CD4-positive, alpha-beta T cell treated with Interleukin-12 subunit alpha and Interleukin-12 subunit beta, for 1 hour (primary cell): ENCODE measurements at regions not wholly inside any gene's neighbourhood (a gene's known extent, or its start where the extent isn't known, plus 50 kb on each side); places are given as distances from the start of the nearest gene placed in this dataset.

ENCODE experiments used
- DNase-seq: peaks from one replicate; pipeline ENCODE4 v3.0.0-alpha.2; 2020

DNA sequence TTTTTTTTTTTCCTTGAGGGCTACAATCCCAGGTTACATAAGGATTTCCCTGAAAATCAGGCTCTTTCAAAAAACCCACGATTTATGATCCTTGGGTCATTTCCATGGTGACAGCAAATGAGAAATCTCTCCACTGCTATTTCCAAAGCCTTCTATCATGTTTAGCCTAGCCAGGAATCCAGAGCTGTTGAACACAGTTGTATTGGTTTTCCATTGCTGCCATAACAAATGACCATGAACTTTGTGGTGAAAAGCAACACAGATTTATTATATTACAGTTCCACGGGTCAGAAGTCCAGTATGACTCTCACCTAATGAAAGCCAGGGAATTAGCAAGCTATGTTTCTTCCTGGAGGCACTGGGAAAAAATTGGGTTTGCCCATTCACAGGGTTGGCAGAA lies 106.6 kb downstream of the MAF start:
- no peak for DNase-seq

DNA sequence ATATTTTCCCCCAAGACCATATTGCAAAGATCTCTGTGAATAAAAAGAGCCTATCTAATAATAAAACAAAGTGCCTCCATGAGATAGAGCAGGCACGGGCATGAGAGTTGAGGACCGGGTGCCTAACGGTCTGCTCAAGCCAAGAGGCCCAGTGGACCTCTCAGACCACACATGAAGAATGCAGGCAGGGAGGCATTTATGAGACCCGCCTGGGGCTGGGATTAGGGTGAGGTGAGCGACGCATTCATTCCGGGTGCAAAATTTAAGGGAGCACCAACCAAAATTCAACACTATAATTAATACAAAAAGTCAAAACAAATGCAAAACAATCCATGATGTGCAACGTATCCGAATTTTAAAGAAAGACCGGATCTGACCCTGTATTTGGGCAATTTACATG lies 108.5 kb downstream of the MAF start:
- no peak for DNase-seq

DNA sequence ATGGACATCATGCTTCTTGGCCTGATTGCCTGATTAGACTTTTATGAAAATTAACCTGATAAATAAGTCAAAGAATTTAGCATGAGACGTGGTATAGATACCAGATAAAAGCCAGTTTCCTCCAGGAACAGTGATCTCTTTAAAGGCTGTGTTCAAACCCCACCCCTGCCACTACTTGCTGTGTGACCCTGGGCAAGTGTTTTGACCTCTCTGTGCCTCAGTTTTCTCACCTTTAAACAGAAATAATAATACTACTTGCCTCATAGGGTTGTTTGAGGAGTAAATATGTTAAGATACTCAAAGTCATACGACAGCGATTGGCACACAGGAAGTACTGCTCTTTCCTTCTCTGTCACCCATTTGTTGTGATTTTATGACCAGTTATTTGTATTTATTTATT lies 115.5 kb downstream of the MAF start:
- DNase-seq, result no peak

DNA sequence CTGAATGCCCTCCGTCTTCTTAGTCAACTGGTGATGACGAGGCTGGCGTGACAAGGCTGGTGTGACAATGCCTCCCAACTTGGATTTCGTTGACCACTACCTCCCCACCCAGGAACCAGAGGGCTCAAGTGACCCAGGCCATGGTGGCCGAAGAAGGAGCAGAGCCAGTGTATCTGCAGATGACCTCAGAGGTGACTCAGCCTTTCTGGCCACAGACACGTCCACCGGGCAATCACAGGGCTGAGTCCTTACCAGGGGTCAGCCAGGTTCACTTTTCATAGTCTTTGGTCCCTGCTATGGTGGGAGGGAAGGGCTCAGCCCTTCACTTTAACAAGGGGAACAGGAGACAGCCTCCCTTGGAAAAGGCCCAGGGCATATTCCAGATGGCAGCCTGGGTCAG lies 116.3 kb downstream of the MAF start:
- no peak for DNase-seq

DNA sequence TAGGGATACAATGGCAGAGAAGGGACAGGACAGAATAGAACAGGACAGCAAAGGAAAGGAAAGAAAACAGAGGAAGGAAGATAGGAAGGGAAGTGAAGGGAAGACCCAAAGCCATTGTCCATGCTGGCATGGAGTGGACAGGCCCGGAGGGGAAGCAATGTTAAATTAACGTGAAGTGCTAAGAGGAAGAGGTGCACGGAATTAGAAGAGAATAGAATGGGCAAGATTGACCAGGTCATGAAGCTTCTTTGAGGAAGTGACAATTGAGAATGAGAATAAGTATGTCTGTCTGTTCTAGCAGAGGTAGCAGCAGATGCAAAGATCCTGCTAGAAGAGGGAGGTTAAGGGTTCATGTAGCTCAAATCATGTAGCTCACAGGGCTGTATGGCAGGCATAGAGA lies 117.2 kb downstream of the MAF start:
- DNase-seq, result no peak

DNA sequence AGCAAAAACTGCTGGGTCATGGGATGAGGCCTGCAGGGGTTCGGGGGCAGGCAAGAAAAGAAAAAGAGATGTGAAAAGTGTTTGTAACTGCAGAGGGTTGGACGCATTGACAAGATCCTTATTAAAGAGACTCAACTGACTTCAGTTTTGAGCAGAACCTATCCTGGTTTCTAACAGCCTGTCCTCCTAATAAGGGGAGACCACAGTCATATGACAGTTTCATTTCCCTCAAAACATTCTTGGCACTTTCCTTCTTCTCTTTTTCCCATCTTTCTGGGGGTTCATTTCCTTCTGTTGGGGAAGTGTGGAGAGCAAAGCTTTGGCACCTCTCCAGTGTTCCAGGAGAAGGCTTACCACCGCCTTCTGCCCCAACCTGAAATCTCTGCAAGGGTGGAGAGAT lies 118.5 kb downstream of the MAF start:
- no peak for DNase-seq

DNA sequence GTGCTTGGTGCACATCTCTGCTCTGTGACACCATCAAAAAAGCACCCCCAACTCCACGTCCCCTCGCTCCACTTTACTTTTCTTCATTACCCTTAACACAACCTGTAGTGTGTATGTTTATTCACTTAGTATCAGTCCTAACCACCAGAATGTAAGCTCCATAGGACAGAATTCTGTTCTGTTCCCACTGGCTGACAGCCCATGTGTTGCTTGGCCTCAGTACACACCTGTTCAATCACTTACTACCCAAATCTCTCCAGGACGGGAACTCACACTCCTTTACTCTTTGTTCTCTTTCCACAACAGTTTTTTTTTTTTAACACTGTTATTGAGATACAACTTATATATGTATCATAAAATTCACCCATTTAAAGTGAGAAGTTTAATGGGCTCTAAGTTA lies 119.6 kb downstream of the MAF start:
- DNase-seq, result no peak

DNA sequence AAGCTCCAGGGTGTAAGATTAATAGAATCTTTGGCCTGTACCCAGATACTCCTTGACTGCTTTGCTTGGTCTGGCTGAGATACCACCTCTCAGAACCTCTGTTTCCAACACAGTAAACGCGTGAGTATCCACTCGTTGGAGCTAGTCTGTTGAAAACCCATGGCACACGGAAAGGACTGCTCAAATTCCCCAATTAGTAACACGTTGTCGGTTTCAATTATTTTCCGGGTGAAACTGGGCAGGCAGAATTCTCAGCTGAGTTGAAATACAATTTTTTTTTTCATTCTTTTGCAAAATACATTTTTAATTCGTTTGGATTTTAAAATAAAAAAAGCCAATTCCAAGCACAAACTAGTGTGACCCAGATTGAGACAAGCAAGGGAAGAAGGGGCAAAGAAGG lies 120.5 kb downstream of the MAF start:
- DNase-seq, result no peak

DNA sequence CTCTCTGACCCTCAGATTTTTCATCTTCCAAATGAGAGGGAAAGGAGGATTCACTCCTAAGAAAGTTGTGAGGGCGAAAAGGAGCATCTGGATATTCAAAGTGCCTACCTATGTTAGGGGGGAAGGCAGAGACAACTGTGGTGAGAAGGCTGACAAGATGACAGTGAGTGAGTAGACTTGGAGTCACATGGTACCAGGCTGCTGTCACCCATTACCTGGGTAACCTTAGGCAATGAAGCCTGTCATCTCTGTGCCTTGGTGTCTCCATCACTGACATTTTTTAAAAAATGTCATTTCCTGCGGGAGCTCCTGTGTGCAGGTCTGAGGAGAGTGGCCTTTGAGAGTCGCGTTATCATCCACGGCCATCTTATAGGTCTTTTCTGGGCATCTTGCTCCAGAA lies 124.0 kb downstream of the MAF start:
- DNase-seq, result no peak

DNA sequence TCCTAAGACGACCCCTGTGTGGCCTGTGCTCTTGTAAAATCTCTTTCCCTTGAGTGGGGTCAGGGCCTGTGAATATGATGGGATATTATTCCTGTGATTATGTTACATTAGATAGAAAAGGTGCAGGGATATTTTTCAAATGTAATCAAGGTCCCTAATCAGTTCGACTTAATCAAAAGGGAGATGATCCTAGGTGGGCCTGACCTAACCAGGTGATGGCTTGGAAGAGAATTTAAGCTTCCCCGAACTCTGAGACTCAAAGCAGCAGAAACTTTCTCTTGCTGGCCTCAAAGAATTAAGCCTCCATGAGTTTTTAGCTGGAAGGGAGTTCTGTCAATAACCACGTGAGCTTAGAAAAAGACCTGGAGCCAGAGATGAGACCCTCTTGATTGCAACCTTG lies 124.7 kb downstream of the MAF start:
- no peak for DNase-seq

DNA sequence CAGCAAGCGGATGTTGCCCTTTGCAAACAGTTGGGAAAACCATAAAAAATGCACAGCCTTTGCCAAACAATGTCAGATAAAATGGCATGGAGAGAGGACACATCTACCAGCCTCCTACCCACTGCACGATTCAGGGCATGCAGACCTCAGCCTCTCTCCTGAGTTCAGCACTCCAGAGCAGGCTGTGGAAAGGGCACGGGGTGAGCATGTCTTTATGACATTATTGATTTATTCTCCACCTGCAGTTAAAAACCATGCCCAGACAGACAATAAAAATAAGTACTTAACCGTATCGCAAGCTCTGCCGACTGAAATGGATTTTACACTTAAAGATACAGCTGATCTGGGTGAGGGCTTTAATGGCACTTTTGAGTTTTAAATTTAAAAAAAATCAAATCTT lies 127.1 kb downstream of the MAF start:
- no peak for DNase-seq

DNA sequence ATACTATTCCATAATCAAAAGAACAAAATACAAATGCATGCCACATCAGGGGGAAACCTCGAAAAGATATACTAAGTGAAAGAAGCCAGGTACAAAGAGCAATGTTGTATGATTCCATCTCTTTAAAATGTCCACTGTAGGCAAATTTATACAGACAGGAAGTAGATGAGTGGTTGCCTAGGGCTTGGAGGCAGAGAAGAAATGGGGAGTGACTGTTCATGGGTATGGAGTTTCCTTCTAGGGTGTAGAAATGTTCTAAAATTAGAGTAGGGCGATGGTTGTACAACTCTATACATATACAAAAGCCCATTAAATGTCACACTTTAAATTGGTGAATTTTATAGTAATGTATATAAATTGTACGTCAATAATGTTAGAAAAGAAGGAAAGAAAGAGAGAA lies 128.1 kb downstream of the MAF start:
- DNase-seq, result no peak

DNA sequence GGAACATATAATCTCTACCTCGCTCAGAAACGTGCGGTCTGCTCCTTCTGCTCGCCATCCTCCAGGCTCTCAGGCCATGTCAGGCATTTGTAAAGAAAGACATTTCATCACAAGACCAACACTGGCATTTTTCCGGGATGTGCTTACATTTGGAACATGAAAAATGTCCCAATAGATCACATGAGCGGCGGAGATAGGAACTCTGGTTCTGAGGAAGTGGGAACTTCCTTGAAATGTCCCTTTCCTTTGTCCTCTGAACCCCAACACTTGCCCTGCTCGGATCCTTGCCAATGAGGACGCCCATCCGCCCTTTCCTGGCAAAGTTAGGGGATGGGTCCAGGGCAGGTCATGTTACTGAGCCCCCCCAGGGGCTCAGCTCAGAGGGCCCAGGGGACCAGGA lies 130.5 kb downstream of the MAF start:
- no peak for DNase-seq

DNA sequence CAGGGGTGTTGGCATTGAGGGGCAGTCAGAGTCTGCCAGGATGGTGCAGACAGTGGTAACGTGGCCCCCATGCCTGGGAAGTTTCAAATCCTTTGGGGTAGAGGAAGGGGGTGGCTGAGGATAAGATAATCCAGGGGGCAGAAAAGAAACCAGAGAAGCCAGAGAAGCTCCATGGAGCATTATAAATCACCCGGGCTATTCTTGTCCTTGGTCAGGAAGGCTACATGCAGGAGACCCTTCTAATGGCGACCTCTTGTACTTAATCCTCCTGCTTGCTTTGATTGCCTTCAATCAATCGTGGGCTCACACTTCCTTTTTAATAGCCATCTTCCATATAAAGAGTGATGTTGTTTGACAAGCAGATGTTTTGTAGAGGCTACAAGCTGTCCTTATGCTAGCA lies 131.9 kb downstream of the MAF start:
- no peak for DNase-seq

DNA sequence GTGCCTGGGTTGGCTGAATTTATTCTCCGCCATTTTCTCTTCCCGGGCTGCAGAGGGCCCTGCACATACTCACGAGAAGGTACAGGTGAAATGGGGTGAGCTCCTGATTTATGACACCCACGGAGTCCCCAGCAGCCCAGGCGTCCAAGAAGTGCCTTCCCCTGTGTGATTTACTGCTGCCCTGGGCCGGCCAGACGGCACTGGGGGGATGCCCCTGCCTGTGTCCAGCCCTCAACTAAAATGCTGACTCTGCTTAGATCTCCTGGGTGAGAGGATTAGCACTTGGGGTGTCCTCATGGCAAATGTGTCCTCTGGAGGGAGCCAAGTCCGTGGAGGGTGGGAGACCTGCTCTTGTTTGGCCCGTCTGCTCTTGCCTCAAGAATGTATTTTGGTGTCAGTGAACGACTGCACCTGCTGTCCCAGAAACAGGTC lies 132.4 kb downstream of the MAF start:
- no peak for DNase-seq

DNA sequence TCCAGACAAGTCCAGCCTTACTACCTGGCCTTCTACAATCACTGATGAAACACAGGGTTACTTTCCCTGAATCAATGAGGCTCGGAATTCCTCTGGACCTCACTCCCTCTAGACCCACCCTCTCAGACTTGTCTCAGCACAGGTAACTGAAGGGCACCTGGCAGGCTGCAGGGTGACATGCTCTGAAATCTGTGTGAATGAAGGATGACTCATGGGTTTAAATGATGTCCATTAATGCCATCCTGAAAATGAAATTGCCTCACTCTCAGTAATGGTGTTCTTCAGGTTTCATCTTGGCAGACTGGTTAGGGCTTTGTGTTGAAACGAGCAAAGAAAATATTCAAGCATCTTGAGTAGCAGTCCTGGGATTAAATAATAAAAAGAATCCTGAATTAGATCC lies 134.4 kb downstream of the MAF start:
- no peak for DNase-seq

DNA sequence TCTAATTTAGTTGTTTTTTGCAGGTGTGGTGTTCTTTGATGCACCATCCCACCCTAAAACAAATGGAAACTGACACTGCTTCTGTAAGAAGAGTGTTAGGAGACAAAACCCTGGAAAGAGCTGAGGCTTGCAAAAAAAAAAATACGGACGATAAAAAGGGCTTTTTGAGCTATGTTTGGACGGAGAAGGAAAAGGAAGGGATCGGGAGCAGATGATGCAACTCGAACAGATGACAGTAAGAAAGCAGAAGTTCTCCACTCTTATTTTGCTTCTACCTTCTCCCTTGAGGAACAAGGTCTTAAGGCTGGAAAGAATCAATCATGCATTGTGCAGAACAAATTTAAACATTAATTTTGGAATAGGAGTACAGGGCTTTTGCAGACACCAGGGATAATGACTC lies 136.7 kb downstream of the MAF start:
- DNase-seq, result no peak

DNA sequence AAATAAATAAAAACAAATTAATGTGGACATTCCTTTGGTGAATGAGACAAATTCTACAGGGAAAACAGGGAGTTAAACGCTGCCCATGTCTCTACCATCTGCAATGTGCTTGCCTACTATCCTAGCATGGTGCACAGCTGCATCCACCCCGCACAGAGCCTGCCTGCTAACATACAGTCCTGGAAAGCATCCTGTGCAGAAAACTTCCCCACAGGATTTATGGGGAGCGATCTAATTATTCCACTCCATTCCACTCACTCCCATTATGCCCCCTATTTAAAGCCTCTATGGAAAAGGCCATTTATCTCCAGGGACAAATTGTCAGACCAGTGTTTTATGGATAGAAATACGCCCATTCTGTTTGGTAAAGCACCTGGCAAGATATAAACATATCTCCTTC lies 144.5 kb downstream of the MAF start:
- DNase-seq, result no peak

DNA sequence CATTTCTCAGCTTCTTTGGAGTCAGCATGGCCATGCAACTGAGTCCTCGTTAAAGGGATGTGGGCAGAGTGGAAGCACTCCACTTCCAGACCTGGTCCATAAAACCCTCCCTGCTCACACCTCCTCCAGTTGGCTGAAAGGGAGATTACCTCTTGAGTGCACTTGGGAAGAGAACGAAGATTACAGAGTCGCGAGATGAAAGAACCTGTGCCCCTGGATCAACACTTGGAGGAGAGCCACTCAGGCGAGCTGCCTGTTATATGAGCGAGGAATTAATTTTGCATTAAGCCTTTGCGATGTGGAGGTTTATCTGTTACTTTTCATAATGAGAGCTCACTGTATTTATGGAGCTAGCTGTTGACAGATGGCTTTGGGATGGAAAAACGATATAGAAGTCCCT lies 147.9 kb downstream of the MAF start:
- no peak for DNase-seq

DNA sequence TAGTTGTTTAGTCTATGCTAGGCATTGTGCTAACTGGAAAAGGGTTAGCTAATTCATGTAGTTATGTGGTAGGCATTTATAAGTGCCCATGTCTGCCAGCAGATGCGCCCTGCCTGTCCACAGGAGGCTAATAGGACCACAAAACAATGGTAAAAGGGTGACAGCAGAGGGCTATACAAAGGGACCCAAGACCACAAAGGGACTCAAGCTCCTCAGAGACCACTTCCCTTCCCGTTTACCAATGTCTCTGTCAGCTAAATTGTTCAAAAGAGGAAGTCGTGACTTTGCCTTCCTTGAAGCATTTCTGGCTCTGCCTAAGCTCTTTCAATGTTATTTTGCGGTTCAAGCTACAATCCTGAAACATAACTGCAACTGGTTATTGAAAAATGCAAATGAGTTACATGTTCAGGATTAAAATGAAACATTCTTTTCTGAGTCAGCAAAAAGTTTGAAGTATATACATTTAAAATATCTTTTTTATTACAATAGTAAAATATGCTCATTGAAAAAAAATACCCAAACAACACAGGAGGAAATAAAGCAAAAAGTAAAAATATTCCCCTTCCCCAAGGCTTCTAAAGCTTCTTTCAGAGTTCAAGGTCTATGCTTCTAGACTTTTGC lies 149.2 kb downstream of the MAF start:
- peak; percentile 3 for DNase-seq

DNA sequence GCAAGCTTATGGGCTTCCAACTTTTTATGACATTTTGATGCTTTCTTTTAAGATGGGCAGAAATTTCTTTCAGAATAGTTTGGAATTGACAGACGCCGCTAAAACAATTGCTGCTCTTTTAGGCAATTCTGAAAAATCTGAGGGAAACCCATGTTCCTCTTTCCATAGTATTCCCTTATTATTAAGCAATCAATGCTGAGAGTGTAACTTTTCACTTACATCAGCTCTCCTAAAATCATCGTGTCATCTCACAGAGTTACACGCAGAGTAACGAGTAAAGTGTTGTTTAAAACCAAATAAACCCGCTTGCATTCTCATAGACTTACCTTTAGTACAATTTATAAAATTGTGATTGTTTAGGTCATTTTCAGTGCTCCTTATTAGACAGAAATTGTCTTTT lies 150.6 kb downstream of the MAF start:
- no peak for DNase-seq

DNA sequence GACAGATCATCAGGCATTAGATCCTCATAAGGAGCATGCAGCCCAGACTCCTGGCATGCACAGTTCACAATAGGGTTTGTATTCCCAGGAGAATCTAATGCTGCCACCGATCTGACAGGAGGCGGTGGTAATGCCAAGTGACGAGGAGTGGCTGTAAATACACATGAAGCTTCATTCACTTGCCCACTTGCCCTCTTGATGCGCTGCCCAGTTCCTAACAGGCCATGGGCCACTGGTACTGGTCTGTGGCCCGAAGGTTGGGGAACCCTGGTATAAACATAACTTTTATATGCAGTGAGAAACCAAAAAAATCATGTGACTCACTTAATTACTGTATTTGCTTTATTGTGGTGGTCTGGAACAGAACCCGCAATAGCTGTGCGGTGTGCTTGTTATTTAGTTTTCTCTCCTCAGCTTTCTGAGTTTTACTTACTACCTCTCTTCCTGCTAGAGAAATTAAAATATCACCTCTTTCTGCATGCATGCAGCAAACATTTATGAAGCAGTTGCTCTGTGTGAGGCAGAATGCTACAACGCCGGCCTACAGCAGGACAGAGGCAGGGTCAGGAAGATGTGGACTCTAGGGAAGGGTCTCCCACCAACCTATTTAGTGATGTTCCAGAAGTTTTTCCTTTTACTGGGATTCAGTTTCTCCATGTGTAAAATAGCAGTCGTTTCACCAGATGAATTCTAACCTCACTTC lies 151.3 kb downstream of the MAF start:
- DNase-seq, result no peak

DNA sequence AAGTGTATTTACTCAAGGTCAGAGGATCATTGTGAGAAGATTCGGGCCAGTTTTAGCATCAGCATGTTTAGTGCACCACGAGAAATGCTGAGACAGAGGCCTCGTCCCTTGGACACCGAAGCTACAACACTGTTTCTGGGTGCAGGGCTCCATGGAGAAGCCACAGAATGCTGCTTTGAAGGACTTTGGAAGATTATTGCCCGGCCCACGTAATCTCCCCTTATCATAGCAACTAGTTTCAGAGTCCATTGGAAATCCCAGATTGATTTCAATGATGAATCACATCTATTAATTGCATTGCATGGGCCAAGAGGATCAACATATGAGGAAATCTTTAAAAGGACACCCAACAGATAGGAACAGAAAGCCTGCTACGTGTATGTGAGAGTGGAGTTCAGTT lies 156.0 kb downstream of the MAF start:
- DNase-seq, result no peak

DNA sequence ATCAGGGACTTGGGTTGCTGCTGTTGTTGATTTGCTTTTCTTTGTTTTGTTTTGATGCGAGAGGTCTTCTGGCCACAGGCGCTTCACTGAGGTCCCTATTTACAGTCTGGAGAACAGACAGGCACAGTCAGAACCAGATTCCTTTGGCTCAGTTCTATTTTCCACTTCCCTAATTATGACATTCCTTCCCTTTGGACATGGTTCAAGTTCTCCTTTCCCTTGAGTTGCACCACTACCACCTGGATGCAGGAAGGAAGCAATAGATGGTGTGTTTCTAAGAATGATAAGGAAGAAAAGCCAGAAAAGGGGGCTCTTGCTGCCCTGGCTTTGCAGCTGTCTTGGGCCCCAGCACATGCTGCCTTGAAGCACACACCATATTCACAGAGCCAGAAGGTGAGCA lies 160.6 kb downstream of the MAF start:
- no peak for DNase-seq
